ENCODE measurements at regions not wholly inside any gene's neighbourhood (a gene's known extent, or its start where the extent isn't known, plus 50 kb on each side); places are given as distances from the start of the nearest gene placed in this dataset.
"Not testable (repeated sequence)": the region's sequence is repeated elsewhere in the genome, so short reads cannot be mapped to it uniquely, and the experiment has no call there.

GRCh38 chr3:128549283-128550112 is 56.5 kb upstream of the GATA2 start:
- no peak for DNase-seq (ENCODE audit: low spot score)

- no peak for DNase-seq (ENCODE audit: low spot score)
Observed at GRCh38 chr3:128548426-128549282, 55.7 kb upstream of the GATA2 start.

- DNase-seq (ENCODE audit: low spot score) = no peak
Observed at GRCh38 chr3:128548021-128548420, 55.0 kb upstream of the GATA2 start.

- DNase-seq (ENCODE audit: low spot score) = no peak
Observed at GRCh38 chr3:128547368-128547987, 54.5 kb upstream of the GATA2 start.

GRCh38 chr3:128546646-128547045 is 53.6 kb upstream of the GATA2 start:
- DNase-seq (ENCODE audit: low spot score) = no peak

- no peak for DNase-seq (ENCODE audit: low spot score)
Observed at GRCh38 chr3:128545120-128545752, 52.2 kb upstream of the GATA2 start.

- DNase-seq (ENCODE audit: low spot score) = no peak
Observed at GRCh38 chr3:128544190-128544589, 51.2 kb upstream of the GATA2 start.

- DNase-seq (ENCODE audit: low spot score) = not testable (repeated sequence)
Observed at GRCh38 chr3:128543570-128544174, 50.7 kb upstream of the GATA2 start.

Measured in LoVo (cell line).